ENCODE measurements at regions not wholly inside any gene's neighbourhood (a gene's known extent, or its start where the extent isn't known, plus 50 kb on each side); places are given as distances from the start of the nearest gene placed in this dataset.

- no peak overlapping the region for H3K4me3 ChIP-seq (ENCODE audit: low read length in 3 of 3)
- no peak overlapping the region for H3K9ac ChIP-seq (ENCODE audit: low read depth in 1 of 3, low read length in 3 of 3)
- peaks cover 9 to 49% (median 20%) of the 10 kb centered on the region in 3 donors for H3K27me3 ChIP-seq (ENCODE audit: control insufficient read depth in 3 of 3, insufficient read depth in 3 of 3, low read length in 3 of 3)
- no peak overlapping the region for H3K27ac ChIP-seq (ENCODE audit: low read depth, low read length)
- H3K36me3 ChIP-seq (ENCODE audit: control insufficient read depth in 3 of 3, insufficient read depth in 3 of 3, low read length in 3 of 3), result no peaks in the 10 kb centered on the region
- H3K4me1 ChIP-seq (ENCODE audit: control insufficient read depth in 3 of 3, insufficient read depth in 3 of 3, low read length in 3 of 3), result no peaks in the 10 kb centered on the region
- H3K9me3 ChIP-seq (ENCODE audit: control insufficient read depth in 3 of 3, low read length in 3 of 3), result no peaks in the 10 kb centered on the region
Observed at GRCh38 chr1:4084048-4084431, 184.0 kb upstream of the C1orf174 start.

GRCh38 chr1:4084446-4084845 lies 184.4 kb upstream of the C1orf174 start:
- H3K36me3 ChIP-seq (ENCODE audit: control insufficient read depth in 3 of 3, insufficient read depth in 3 of 3, low read length in 3 of 3), result no peaks in the 10 kb centered on the region
- H3K9ac ChIP-seq (ENCODE audit: low read depth in 1 of 3, low read length in 3 of 3), result no peak overlapping the region
- no peaks in the 10 kb centered on the region for H3K9me3 ChIP-seq (ENCODE audit: control insufficient read depth in 3 of 3, low read length in 3 of 3)
- no peak overlapping the region for H3K4me3 ChIP-seq (ENCODE audit: low read length in 3 of 3)
- peaks cover 9 to 49% (median 21%) of the 10 kb centered on the region in 3 donors for H3K27me3 ChIP-seq (ENCODE audit: control insufficient read depth in 3 of 3, insufficient read depth in 3 of 3, low read length in 3 of 3)
- H3K4me1 ChIP-seq (ENCODE audit: control insufficient read depth in 3 of 3, insufficient read depth in 3 of 3, low read length in 3 of 3), result no peaks in the 10 kb centered on the region
- no peak overlapping the region for H3K27ac ChIP-seq (ENCODE audit: low read depth, low read length)

GRCh38 chr1:4084896-4085295 lies 184.8 kb upstream of the C1orf174 start:
- Histone ChIP-seq H3K27me3 (ENCODE audit: control insufficient read depth in 3 of 3, insufficient read depth in 3 of 3, low read length in 3 of 3) (peaks cover 9 to 49% (median 25%) of the 10 kb centered on the region in 3 donors), H3K9me3 (ENCODE audit: control insufficient read depth in 3 of 3, low read length in 3 of 3) (no peaks in the 10 kb centered on the region), H3K4me1 (ENCODE audit: control insufficient read depth in 3 of 3, insufficient read depth in 3 of 3, low read length in 3 of 3) (no peaks in the 10 kb centered on the region), H3K27ac (ENCODE audit: low read depth, low read length) (no peak overlapping the region), H3K4me3 (ENCODE audit: low read length in 3 of 3) (no peak overlapping the region), H3K36me3 (ENCODE audit: control insufficient read depth in 3 of 3, insufficient read depth in 3 of 3, low read length in 3 of 3) (no peaks in the 10 kb centered on the region), H3K9ac (ENCODE audit: low read depth in 1 of 3, low read length in 3 of 3) (no peak overlapping the region)

GRCh38 chr1:4085546-4085945 lies 185.5 kb upstream of the C1orf174 start:
- Histone ChIP-seq H3K36me3 (ENCODE audit: control insufficient read depth in 3 of 3, insufficient read depth in 3 of 3, low read length in 3 of 3) (no peaks in the 10 kb centered on the region), H3K27me3 (ENCODE audit: control insufficient read depth in 3 of 3, insufficient read depth in 3 of 3, low read length in 3 of 3) (peaks cover 9 to 45% (median 29%) of the 10 kb centered on the region in 3 donors), H3K4me3 (ENCODE audit: low read length in 3 of 3) (no peak overlapping the region), H3K9me3 (ENCODE audit: control insufficient read depth in 3 of 3, low read length in 3 of 3) (no peaks in the 10 kb centered on the region), H3K4me1 (ENCODE audit: control insufficient read depth in 3 of 3, insufficient read depth in 3 of 3, low read length in 3 of 3) (no peaks in the 10 kb centered on the region), H3K27ac (ENCODE audit: low read depth, low read length) (no peak overlapping the region), H3K9ac (ENCODE audit: low read depth in 1 of 3, low read length in 3 of 3) (no peak overlapping the region)

- H3K9ac ChIP-seq (ENCODE audit: low read depth in 1 of 3, low read length in 3 of 3), result no peak overlapping the region
- no peaks in the 10 kb centered on the region for H3K36me3 ChIP-seq (ENCODE audit: control insufficient read depth in 3 of 3, insufficient read depth in 3 of 3, low read length in 3 of 3)
- peaks cover 9 to 45% (median 29%) of the 10 kb centered on the region in 3 donors for H3K27me3 ChIP-seq (ENCODE audit: control insufficient read depth in 3 of 3, insufficient read depth in 3 of 3, low read length in 3 of 3)
- no peak overlapping the region for H3K27ac ChIP-seq (ENCODE audit: low read depth, low read length)
- H3K4me1 ChIP-seq (ENCODE audit: control insufficient read depth in 3 of 3, insufficient read depth in 3 of 3, low read length in 3 of 3), result no peaks in the 10 kb centered on the region
- peaks cover 0 to 4% (median 0%) of the 10 kb centered on the region in 3 donors for H3K9me3 ChIP-seq (ENCODE audit: control insufficient read depth in 3 of 3, low read length in 3 of 3)
- H3K4me3 ChIP-seq (ENCODE audit: low read length in 3 of 3), result no peak overlapping the region
Observed at GRCh38 chr1:4086085-4086850, 186.2 kb upstream of the C1orf174 start.

GRCh38 chr1:4086921-4087320 lies 186.8 kb upstream of the C1orf174 start:
- H3K9me3 ChIP-seq (ENCODE audit: control insufficient read depth in 3 of 3, low read length in 3 of 3), result peaks cover 0 to 7% (median 0%) of the 10 kb centered on the region in 3 donors
- H3K4me3 ChIP-seq (ENCODE audit: low read length in 3 of 3), result no peak overlapping the region
- H3K4me1 ChIP-seq (ENCODE audit: control insufficient read depth in 3 of 3, insufficient read depth in 3 of 3, low read length in 3 of 3), result no peaks in the 10 kb centered on the region
- peaks cover 5 to 39% (median 25%) of the 10 kb centered on the region in 3 donors for H3K27me3 ChIP-seq (ENCODE audit: control insufficient read depth in 3 of 3, insufficient read depth in 3 of 3, low read length in 3 of 3)
- no peaks in the 10 kb centered on the region for H3K36me3 ChIP-seq (ENCODE audit: control insufficient read depth in 3 of 3, insufficient read depth in 3 of 3, low read length in 3 of 3)
- H3K9ac ChIP-seq (ENCODE audit: low read depth in 1 of 3, low read length in 3 of 3), result no peak overlapping the region
- H3K27ac ChIP-seq (ENCODE audit: low read depth, low read length), result no peak overlapping the region

- Histone ChIP-seq H3K27me3 (ENCODE audit: control insufficient read depth in 3 of 3, insufficient read depth in 3 of 3, low read length in 3 of 3) (peaks cover 0 to 35% (median 24%) of the 10 kb centered on the region in 3 donors), H3K27ac (ENCODE audit: low read depth, low read length) (no peak overlapping the region), H3K9ac (ENCODE audit: low read depth in 1 of 3, low read length in 3 of 3) (no peak overlapping the region), H3K9me3 (ENCODE audit: control insufficient read depth in 3 of 3, low read length in 3 of 3) (peaks cover 0 to 7% (median 0%) of the 10 kb centered on the region in 3 donors), H3K36me3 (ENCODE audit: control insufficient read depth in 3 of 3, insufficient read depth in 3 of 3, low read length in 3 of 3) (no peaks in the 10 kb centered on the region), H3K4me1 (ENCODE audit: control insufficient read depth in 3 of 3, insufficient read depth in 3 of 3, low read length in 3 of 3) (no peaks in the 10 kb centered on the region), H3K4me3 (ENCODE audit: low read length in 3 of 3) (no peak overlapping the region)
Observed at GRCh38 chr1:4087530-4088420, 187.7 kb upstream of the C1orf174 start.

GRCh38 chr1:4088676-4089075 lies 188.6 kb upstream of the C1orf174 start:
- Histone ChIP-seq H3K9ac (ENCODE audit: low read depth in 1 of 3, low read length in 3 of 3) (no peak overlapping the region), H3K27ac (ENCODE audit: low read depth, low read length) (no peak overlapping the region), H3K27me3 (ENCODE audit: control insufficient read depth in 3 of 3, insufficient read depth in 3 of 3, low read length in 3 of 3) (peaks cover 0 to 26% (median 24%) of the 10 kb centered on the region in 3 donors), H3K36me3 (ENCODE audit: control insufficient read depth in 3 of 3, insufficient read depth in 3 of 3, low read length in 3 of 3) (no peaks in the 10 kb centered on the region), H3K4me1 (ENCODE audit: control insufficient read depth in 3 of 3, insufficient read depth in 3 of 3, low read length in 3 of 3) (no peaks in the 10 kb centered on the region), H3K9me3 (ENCODE audit: control insufficient read depth in 3 of 3, low read length in 3 of 3) (peaks cover 0 to 7% (median 0%) of the 10 kb centered on the region in 3 donors), H3K4me3 (ENCODE audit: low read length in 3 of 3) (no peak overlapping the region)

- Histone ChIP-seq H3K4me3 (ENCODE audit: low read length in 3 of 3) (no peak overlapping the region), H3K9ac (ENCODE audit: low read depth in 1 of 3, low read length in 3 of 3) (no peak overlapping the region), H3K27me3 (ENCODE audit: control insufficient read depth in 3 of 3, insufficient read depth in 3 of 3, low read length in 3 of 3) (peaks cover 0 to 24% (median 23%) of the 10 kb centered on the region in 3 donors), H3K27ac (ENCODE audit: low read depth, low read length) (no peak overlapping the region), H3K9me3 (ENCODE audit: control insufficient read depth in 3 of 3, low read length in 3 of 3) (peaks cover 0 to 7% (median 0%) of the 10 kb centered on the region in 3 donors), H3K4me1 (ENCODE audit: control insufficient read depth in 3 of 3, insufficient read depth in 3 of 3, low read length in 3 of 3) (no peaks in the 10 kb centered on the region), H3K36me3 (ENCODE audit: control insufficient read depth in 3 of 3, insufficient read depth in 3 of 3, low read length in 3 of 3) (no peaks in the 10 kb centered on the region)
Observed at GRCh38 chr1:4089421-4090175, 189.5 kb upstream of the C1orf174 start.
